Karpas-422 (cell line): ENCODE measurements at regions not wholly inside any gene's neighbourhood (a gene's known extent, or its start where the extent isn't known, plus 50 kb on each side); places are given as distances from the start of the nearest gene placed in this dataset.
A peak's percentile ranks its signal among the peaks of the same experiment; 100 is the strongest.

ENCODE experiments used
- DNase-seq: peaks from one replicate; pipeline ENCODE4 v3.0.0-alpha.2; 2015
- H2AFZ ChIP-seq: fragments of 200-600 bp; sonication (generic); 2 replicates; pipeline ENCODE4 v1.6.1; 2014; ENCODE audit warnings: antibody characterized with exemption, low read length, mixed read lengths
- H3K27ac ChIP-seq: fragments of 200-600 bp; sonication (generic); 2 replicates; pipeline ENCODE4 v1.5.1; 2014; ENCODE audit warnings: mild to moderate bottlenecking, low read length, moderate library complexity
- H3K27me3 ChIP-seq: fragments of 200-600 bp; sonication (generic); 2 replicates; pipeline ENCODE4 v1.6.1; 2014; ENCODE audit warnings: low read length, mixed read lengths
- H3K36me3 ChIP-seq: fragments of 200-600 bp; sonication (generic); 2 replicates; pipeline ENCODE4 v1.6.1; 2014; ENCODE audit warnings: low read length, mixed read lengths; ENCODE audit not compliant: insufficient read depth
- H3K4me1 ChIP-seq: fragments of 200-600 bp; sonication (generic); 2 replicates; pipeline ENCODE4 v1.6.1; 2014; ENCODE audit warnings: mild to moderate bottlenecking, low read length, mixed read lengths
- H3K4me2 ChIP-seq: fragments of 200-600 bp; sonication (generic); 2 replicates; pipeline ENCODE4 v1.6.1; 2014; ENCODE audit warnings: low read length, low read depth, mild to moderate bottlenecking; ENCODE audit not compliant: poor library complexity, severe bottlenecking
- H3K4me3 ChIP-seq: fragments of 200-600 bp; sonication (generic); 2 replicates; pipeline ENCODE4 v1.5.1; 2014; ENCODE audit warnings: mild to moderate bottlenecking, antibody characterized with exemption, low read length, mixed read lengths
- H3K79me2 ChIP-seq: fragments of 200-600 bp; sonication (generic); 2 replicates; pipeline ENCODE4 v1.6.1; 2014; ENCODE audit warnings: mild to moderate bottlenecking, low read length, mixed read lengths
- H3K9ac ChIP-seq: fragments of 200-600 bp; sonication (generic); 2 replicates; pipeline ENCODE4 v1.6.0; 2014; ENCODE audit warnings: low read length
- H3K9me2 ChIP-seq: fragments of 200-600 bp; sonication (generic), shearing (Covaris generic); replicated peaks from 2 replicates; pipeline ENCODE4 v1.6.0; 2014; ENCODE audit warnings: mild to moderate bottlenecking, low read length, moderate library complexity; ENCODE audit not compliant: insufficient read depth
- H3K9me3 ChIP-seq: fragments of 300-700, 200-600 bp; sonication (generic); 2 replicates; pipeline ENCODE4 v1.6.1; 2014; ENCODE audit warnings: low read length, mixed read lengths
- H4K20me1 ChIP-seq: fragments of 200-600 bp; sonication (generic); 2 replicates; pipeline ENCODE4 v1.6.1; 2014; ENCODE audit warnings: mild to moderate bottlenecking, antibody characterized with exemption, low read length, low read depth; ENCODE audit not compliant: insufficient read depth

DNA sequence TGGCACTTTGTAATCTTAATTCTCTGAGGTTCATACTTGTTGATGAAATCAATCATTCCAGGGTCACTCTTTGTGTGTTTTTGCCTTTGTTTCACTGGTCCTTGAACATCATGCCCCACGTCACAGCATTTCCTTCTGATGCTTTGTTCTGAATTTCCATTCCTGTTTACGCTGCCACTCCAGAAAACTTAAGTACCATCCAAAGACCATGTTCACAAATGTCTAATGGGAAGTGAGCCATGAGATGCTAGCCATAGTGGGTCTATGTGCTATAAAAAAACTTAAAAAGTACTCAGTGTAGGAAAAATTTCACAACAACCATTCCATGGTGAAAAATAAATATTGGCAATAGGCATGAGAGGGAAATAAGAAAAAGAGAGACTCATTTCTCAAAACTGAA lies 232.0 kb downstream of the IBTK start:
- Histone ChIP-seq H4K20me1 (no peaks in the 10 kb centered on the region), H2AFZ (no peak overlapping the region), H3K9me2 (no peaks in the 10 kb centered on the region), H3K4me2 (no peak overlapping the region), H3K36me3 (no peaks in the 10 kb centered on the region), H3K27me3 (no peaks in the 10 kb centered on the region), H3K4me1 (no peaks in the 10 kb centered on the region), H3K4me3 (no peak overlapping the region), H3K9me3 (no peaks in the 10 kb centered on the region), H3K79me2 (no peaks in the 10 kb centered on the region), H3K27ac (no peak overlapping the region), H3K9ac (no peak overlapping the region)
- no peak for DNase-seq

DNA sequence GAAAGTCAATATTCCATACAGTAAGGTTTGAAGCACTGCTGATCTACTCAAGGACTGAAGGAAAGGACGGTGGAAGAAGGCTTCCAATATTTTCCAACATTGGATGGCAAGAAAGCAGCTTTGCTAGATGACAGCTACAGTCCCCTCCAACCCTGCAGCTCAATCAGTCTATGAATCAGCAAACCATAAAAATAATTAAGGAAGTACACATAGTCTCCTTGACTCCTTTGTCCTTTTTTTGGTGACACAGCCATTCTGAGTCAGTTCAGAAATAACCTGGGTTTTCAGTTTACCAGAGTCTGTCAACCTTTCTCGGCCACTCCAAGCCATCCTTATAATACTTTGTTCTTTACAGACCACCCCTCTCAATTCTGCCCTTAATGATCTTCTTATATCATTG lies 232.5 kb downstream of the IBTK start:
- Histone ChIP-seq H3K36me3 (no peaks in the 10 kb centered on the region), H3K79me2 (no peaks in the 10 kb centered on the region), H4K20me1 (no peaks in the 10 kb centered on the region), H2AFZ (no peak overlapping the region), H3K4me3 (no peak overlapping the region), H3K9ac (no peak overlapping the region), H3K9me3 (no peaks in the 10 kb centered on the region), H3K9me2 (no peaks in the 10 kb centered on the region), H3K27me3 (no peaks in the 10 kb centered on the region), H3K4me1 (no peaks in the 10 kb centered on the region), H3K4me2 (no peak overlapping the region), H3K27ac (no peak overlapping the region)
- DNase-seq = no peak

DNA sequence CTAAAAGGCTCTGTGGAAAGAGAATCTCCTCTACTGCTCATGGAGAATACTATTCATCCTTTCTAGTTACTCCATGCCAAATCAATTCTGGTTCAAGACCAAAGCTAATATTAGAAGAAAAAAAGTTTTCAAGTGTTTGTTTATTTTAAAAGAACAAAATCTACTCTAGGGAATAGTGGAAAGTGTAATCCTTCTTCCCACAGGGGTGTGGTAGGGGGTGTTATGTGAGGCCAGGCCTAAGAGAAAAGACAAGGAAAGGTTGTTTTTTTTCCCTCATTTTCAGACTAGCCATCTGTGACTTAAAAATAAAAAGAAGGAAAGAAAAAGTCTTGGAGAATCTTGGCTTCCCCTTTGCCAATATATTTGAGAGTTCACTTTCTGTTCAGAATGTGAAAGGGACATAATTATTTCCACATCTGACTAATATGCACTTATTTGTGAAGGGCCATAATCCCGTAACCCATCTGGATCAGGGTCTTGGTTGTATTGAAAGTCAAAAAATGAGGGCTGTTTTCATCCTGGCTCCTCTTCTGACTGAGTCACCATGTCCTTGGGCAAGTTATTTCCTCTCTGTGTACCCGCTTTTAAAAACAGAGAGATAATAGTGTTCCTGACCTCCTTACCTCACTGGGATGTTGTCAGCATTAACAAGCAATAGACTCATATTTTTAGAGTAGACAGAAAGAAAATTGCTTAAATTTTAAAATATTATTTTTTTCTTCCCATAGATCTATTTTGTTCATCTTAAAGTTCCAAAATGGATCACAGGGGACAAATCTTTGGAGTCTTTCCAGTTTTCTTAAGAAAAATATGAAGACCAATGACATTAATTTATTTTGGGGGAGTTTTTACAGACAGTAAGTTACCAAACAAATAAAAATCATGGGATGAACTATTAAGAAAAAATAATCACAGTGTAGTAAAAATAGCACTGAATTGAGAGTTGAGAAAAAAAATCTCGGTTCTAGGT lies 233.7 kb downstream of the IBTK start:
- H3K9me3 ChIP-seq = no peaks in the 10 kb centered on the region
- H3K4me1 ChIP-seq = no peaks in the 10 kb centered on the region
- H3K4me2 ChIP-seq = no peak overlapping the region
- no peaks in the 10 kb centered on the region for H4K20me1 ChIP-seq
- no peaks in the 10 kb centered on the region for H3K27me3 ChIP-seq
- no peak overlapping the region for H3K27ac ChIP-seq
- H2AFZ ChIP-seq = no peak overlapping the region
- no peaks in the 10 kb centered on the region for H3K36me3 ChIP-seq
- no peak overlapping the region for H3K9ac ChIP-seq
- no peaks in the 10 kb centered on the region for H3K9me2 ChIP-seq
- no peaks in the 10 kb centered on the region for H3K79me2 ChIP-seq
- DNase-seq = no peak
- H3K4me3 ChIP-seq = no peak overlapping the region

DNA sequence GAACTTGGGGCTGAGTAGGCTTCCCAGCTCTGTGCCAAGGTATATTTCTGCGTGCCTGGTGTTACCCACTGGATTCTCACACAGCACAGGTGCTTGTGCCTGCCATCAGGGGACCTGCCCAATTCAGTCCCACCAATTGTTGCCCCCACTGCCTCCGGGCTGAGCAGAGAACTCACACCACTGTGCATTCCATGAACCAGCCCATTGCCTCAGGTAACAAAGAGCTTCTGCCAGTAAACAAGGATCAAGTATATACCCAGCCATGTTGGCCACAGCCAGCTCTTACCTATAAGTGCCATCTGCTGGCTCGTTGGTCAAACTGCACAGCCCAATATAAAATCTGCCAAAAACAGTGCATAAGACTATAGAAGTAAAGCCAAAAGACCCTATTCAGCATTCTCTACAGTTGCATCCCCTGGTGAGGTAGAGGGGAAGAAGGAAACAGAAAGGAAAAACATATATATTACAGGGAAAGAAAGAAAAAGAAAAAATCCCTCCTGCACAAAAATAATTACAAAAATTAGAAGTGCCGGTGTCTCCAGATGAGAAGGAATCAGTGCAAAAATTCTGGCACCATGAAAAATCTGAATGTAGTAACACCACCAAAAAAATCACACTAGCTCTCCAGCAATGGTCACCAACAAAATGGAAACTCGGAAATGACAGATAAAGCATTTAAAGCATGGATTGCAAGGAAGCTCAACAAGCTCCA lies 241.4 kb downstream of the IBTK start:
- Histone ChIP-seq H3K36me3 (no peaks in the 10 kb centered on the region), H3K79me2 (no peaks in the 10 kb centered on the region), H3K4me2 (no peak overlapping the region), H3K4me3 (no peak overlapping the region), H2AFZ (no peak overlapping the region), H3K27ac (no peak overlapping the region), H3K4me1 (no peaks in the 10 kb centered on the region), H3K9me2 (no peaks in the 10 kb centered on the region), H3K27me3 (no peaks in the 10 kb centered on the region), H4K20me1 (no peaks in the 10 kb centered on the region), H3K9me3 (no peaks in the 10 kb centered on the region), H3K9ac (no peak overlapping the region)
- peak; percentile 77 for DNase-seq

DNA sequence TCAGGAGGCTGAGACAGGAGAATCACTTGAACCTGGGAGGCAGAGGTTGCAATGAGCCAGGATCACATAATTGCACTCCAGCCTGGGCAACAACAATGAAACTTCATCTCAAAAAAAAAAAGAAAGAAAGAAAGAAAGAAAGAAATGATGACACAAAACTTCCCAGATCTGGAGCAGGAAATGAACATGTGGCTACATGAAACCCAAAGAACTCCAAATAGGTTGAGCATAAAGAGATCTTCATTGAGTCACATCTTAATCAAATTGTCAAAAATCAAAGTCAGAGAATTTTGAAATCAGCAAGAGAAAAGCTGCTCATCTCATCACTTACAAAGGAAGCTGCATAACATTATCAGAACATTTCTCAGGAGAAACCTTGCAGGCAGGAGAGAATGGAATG lies 247.0 kb downstream of the IBTK start:
- no peaks in the 10 kb centered on the region for H3K36me3 ChIP-seq
- no peaks in the 10 kb centered on the region for H3K9me3 ChIP-seq
- H2AFZ ChIP-seq = no peak overlapping the region
- H3K27me3 ChIP-seq = no peaks in the 10 kb centered on the region
- H3K9me2 ChIP-seq = no peaks in the 10 kb centered on the region
- H3K9ac ChIP-seq = no peak overlapping the region
- H3K27ac ChIP-seq = no peak overlapping the region
- no peaks in the 10 kb centered on the region for H3K79me2 ChIP-seq
- H4K20me1 ChIP-seq = no peaks in the 10 kb centered on the region
- DNase-seq = no peak
- H3K4me2 ChIP-seq = no peak overlapping the region
- H3K4me3 ChIP-seq = no peak overlapping the region
- H3K4me1 ChIP-seq = no peaks in the 10 kb centered on the region

DNA sequence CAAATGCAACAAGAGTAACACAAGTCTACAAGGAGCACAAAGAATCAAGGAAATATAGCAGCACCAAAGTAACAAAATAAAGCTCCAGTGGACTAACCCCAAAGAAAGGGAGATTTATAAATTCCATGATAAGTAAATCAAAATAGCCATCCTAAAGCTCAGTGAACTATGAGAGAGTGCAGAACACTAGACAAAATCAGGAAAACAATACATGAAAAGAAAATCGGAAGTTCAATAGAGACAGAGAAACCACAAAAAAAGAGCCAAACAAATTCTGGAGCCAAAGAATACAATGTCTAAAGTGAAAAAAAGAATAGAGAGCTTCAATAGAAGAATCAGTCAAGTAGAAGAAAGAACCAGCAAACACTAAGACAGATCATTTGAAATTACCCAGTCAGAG lies 247.3 kb upstream of the TENT5A start:
- Histone ChIP-seq H3K9me2 (no peaks in the 10 kb centered on the region), H2AFZ (no peak overlapping the region), H3K36me3 (no peaks in the 10 kb centered on the region), H3K4me1 (no peaks in the 10 kb centered on the region), H3K27ac (no peak overlapping the region), H3K79me2 (no peaks in the 10 kb centered on the region), H3K4me3 (no peak overlapping the region), H4K20me1 (no peaks in the 10 kb centered on the region), H3K27me3 (no peaks in the 10 kb centered on the region), H3K9me3 (no peaks in the 10 kb centered on the region), H3K9ac (no peak overlapping the region), H3K4me2 (no peak overlapping the region)
- no peak for DNase-seq

DNA sequence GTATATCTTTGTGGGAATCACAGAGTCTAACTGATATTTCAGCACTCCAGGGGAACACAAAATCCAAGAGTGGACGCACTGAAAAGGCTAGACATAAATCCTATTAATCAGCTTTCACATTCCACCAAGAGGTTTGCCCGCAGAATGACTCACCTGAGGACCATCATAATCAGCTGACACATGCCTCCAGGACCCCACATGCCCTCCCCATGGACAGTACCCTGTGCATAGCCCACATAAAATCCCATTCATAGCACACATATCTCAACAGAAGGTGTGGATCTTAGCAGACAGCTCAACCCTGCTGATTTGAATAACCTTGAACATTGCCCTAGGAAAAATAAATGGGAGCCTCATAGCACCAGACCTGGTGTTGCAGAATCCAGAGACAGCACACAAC lies 246.8 kb upstream of the TENT5A start:
- H4K20me1 ChIP-seq = no peaks in the 10 kb centered on the region
- no peak overlapping the region for H3K4me2 ChIP-seq
- H3K9me3 ChIP-seq = no peaks in the 10 kb centered on the region
- H3K27me3 ChIP-seq = no peaks in the 10 kb centered on the region
- no peaks in the 10 kb centered on the region for H3K36me3 ChIP-seq
- H3K9me2 ChIP-seq = no peaks in the 10 kb centered on the region
- H3K27ac ChIP-seq = no peak overlapping the region
- no peak overlapping the region for H3K9ac ChIP-seq
- no peak overlapping the region for H2AFZ ChIP-seq
- DNase-seq = no peak
- H3K79me2 ChIP-seq = no peaks in the 10 kb centered on the region
- no peaks in the 10 kb centered on the region for H3K4me1 ChIP-seq
- H3K4me3 ChIP-seq = no peak overlapping the region

DNA sequence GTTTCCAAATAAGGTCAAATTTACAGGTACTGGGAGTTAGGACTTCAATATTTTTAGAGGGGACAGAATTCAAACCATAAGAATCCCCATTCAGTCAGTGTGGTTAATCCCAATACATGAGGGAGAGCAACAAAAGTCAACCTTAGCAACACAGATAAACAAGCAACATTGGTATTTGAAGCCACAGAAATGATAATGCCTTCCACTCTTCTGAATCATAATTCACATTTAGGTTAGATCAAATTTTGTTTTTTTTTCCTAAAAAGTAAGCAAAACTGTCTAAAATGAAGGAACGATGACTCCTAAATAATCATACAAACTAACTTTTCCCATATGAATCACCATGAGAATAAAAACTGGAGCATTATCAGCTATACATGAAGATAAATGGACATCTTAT lies 246.0 kb upstream of the TENT5A start:
- H2AFZ ChIP-seq = no peak overlapping the region
- H3K4me1 ChIP-seq = no peaks in the 10 kb centered on the region
- H3K36me3 ChIP-seq = no peaks in the 10 kb centered on the region
- H3K79me2 ChIP-seq = no peaks in the 10 kb centered on the region
- H4K20me1 ChIP-seq = no peaks in the 10 kb centered on the region
- DNase-seq = no peak
- no peak overlapping the region for H3K4me3 ChIP-seq
- H3K9me2 ChIP-seq = no peaks in the 10 kb centered on the region
- no peak overlapping the region for H3K4me2 ChIP-seq
- no peaks in the 10 kb centered on the region for H3K9me3 ChIP-seq
- no peaks in the 10 kb centered on the region for H3K27me3 ChIP-seq
- H3K27ac ChIP-seq = no peak overlapping the region
- no peak overlapping the region for H3K9ac ChIP-seq
